ENCODE measurements at regions not wholly inside any gene's neighbourhood (a gene's known extent, or its start where the extent isn't known, plus 50 kb on each side); places are given as distances from the start of the nearest gene placed in this dataset.

GRCh38 chr11:15907806-15908205 lies 448.5 kb downstream of the SOX6 start:
- DNase-seq (ENCODE audit: insufficient read length, low spot score): no peak
- no peak for TF ChIP-seq TAF1 (IDR thresholded peaks at IDR 0.05; ENCODE audit: low read depth, low read length)
- FAIRE-seq: no peak

- FAIRE-seq (no peak), DNase-seq (ENCODE audit: insufficient read length, low spot score) (no peak)
- TF ChIP-seq PAX5 (IDR thresholded peaks at IDR 0.05; ENCODE audit: insufficient read depth, low read length, severe bottlenecking): no peak
- no peak for TF ChIP-seq POLR2A (IDR thresholded peaks at IDR 0.05; ENCODE audit: low read depth, low read length)
- TF ChIP-seq TAF1 (IDR thresholded peaks at IDR 0.05; ENCODE audit: low read depth, low read length): no peak
- TF ChIP-seq POU2F2 (IDR thresholded peaks at IDR 0.05; ENCODE audit: low read depth, low read length): no peak
- TF ChIP-seq POLR2AphosphoS5 (IDR thresholded peaks at IDR 0.05; ENCODE audit: low read depth, low read length): no peak
- no peak for TF ChIP-seq SPI1 (IDR thresholded peaks at IDR 0.05; ENCODE audit: low read depth, low read length)
Measured at GRCh38 chr11:15909937-15910598, 446.3 kb downstream of the SOX6 start.

GRCh38 chr11:15910761-15911160 lies 445.6 kb downstream of the SOX6 start:
- TF ChIP-seq SPI1 (IDR thresholded peaks at IDR 0.05; ENCODE audit: low read depth, low read length) (no peak), POU2F2 (IDR thresholded peaks at IDR 0.05; ENCODE audit: low read depth, low read length) (no peak), POLR2AphosphoS5 (IDR thresholded peaks at IDR 0.05; ENCODE audit: low read depth, low read length) (no peak), PAX5 (IDR thresholded peaks at IDR 0.05; ENCODE audit: insufficient read depth, low read length, severe bottlenecking) (no peak), TAF1 (IDR thresholded peaks at IDR 0.05; ENCODE audit: low read depth, low read length) (no peak), POLR2A (IDR thresholded peaks at IDR 0.05; ENCODE audit: low read depth, low read length) (no peak)
- DNase-seq (ENCODE audit: insufficient read length, low spot score) (no peak), FAIRE-seq (no peak)

GRCh38 chr11:15911377-15912044 lies 444.8 kb downstream of the SOX6 start:
- FAIRE-seq (no peak), DNase-seq (ENCODE audit: insufficient read length, low spot score) (no peak)
- no peak for TF ChIP-seq POLR2AphosphoS5 (IDR thresholded peaks at IDR 0.05; ENCODE audit: low read depth, low read length)
- TF ChIP-seq POU2F2 (IDR thresholded peaks at IDR 0.05; ENCODE audit: low read depth, low read length): no peak
- no peak for TF ChIP-seq PAX5 (IDR thresholded peaks at IDR 0.05; ENCODE audit: insufficient read depth, low read length, severe bottlenecking)
- no peak for TF ChIP-seq SPI1 (IDR thresholded peaks at IDR 0.05; ENCODE audit: low read depth, low read length)
- TF ChIP-seq POLR2A (IDR thresholded peaks at IDR 0.05; ENCODE audit: low read depth, low read length): no peak
- no peak for TF ChIP-seq TAF1 (IDR thresholded peaks at IDR 0.05; ENCODE audit: low read depth, low read length)

- no peak for DNase-seq (ENCODE audit: insufficient read length, low spot score)
- no peak for FAIRE-seq
- no peak for TF ChIP-seq POLR2A (IDR thresholded peaks at IDR 0.05; ENCODE audit: low read depth, low read length)
- TF ChIP-seq POU2F2 (IDR thresholded peaks at IDR 0.05; ENCODE audit: low read depth, low read length): no peak
- TF ChIP-seq TAF1 (IDR thresholded peaks at IDR 0.05; ENCODE audit: low read depth, low read length): no peak
- TF ChIP-seq SPI1 (IDR thresholded peaks at IDR 0.05; ENCODE audit: low read depth, low read length): no peak
- TF ChIP-seq POLR2AphosphoS5 (IDR thresholded peaks at IDR 0.05; ENCODE audit: low read depth, low read length): no peak
- no peak for TF ChIP-seq PAX5 (IDR thresholded peaks at IDR 0.05; ENCODE audit: insufficient read depth, low read length, severe bottlenecking)
Measured at GRCh38 chr11:15912291-15912690, 444.1 kb downstream of the SOX6 start.

- TF ChIP-seq POLR2AphosphoS5 (IDR thresholded peaks at IDR 0.05; ENCODE audit: low read depth, low read length): no peak
- TF ChIP-seq POU2F2 (IDR thresholded peaks at IDR 0.05; ENCODE audit: low read depth, low read length): no peak
- TF ChIP-seq PAX5 (IDR thresholded peaks at IDR 0.05; ENCODE audit: insufficient read depth, low read length, severe bottlenecking): no peak
- TF ChIP-seq POLR2A (IDR thresholded peaks at IDR 0.05; ENCODE audit: low read depth, low read length): no peak
- no peak for TF ChIP-seq SPI1 (IDR thresholded peaks at IDR 0.05; ENCODE audit: low read depth, low read length)
- TF ChIP-seq TAF1 (IDR thresholded peaks at IDR 0.05; ENCODE audit: low read depth, low read length): no peak
- FAIRE-seq (no peak), DNase-seq (ENCODE audit: insufficient read length, low spot score) (no peak)
Measured at GRCh38 chr11:15912825-15913224, 443.5 kb downstream of the SOX6 start.

- TF ChIP-seq POLR2AphosphoS5 (IDR thresholded peaks at IDR 0.05; ENCODE audit: low read depth, low read length) (no peak), PAX5 (IDR thresholded peaks at IDR 0.05; ENCODE audit: insufficient read depth, low read length, severe bottlenecking) (no peak), POU2F2 (IDR thresholded peaks at IDR 0.05; ENCODE audit: low read depth, low read length) (no peak), POLR2A (IDR thresholded peaks at IDR 0.05; ENCODE audit: low read depth, low read length) (no peak), TAF1 (IDR thresholded peaks at IDR 0.05; ENCODE audit: low read depth, low read length) (no peak), SPI1 (IDR thresholded peaks at IDR 0.05; ENCODE audit: low read depth, low read length) (no peak)
- FAIRE-seq: no peak
- no peak for DNase-seq (ENCODE audit: insufficient read length, low spot score)
Measured at GRCh38 chr11:15913261-15913660, 443.1 kb downstream of the SOX6 start.
